Brain microvascular endothelial cell (primary cell): ENCODE measurements at regions not wholly inside any gene's neighbourhood (a gene's known extent, or its start where the extent isn't known, plus 50 kb on each side); places are given as distances from the start of the nearest gene placed in this dataset.

ENCODE experiments used
- DNase-seq: peaks from one replicate; pipeline ENCODE4 v3.0.0-alpha.2; 2020
- H3K27ac ChIP-seq: fragments of 250-450 bp; sonication (Bioruptor Pico); 2 replicates; pipeline ENCODE4 v1.5.1; 2020; ENCODE audit warnings: mild to moderate bottlenecking, moderate library complexity
- H3K27me3 ChIP-seq: fragments of 250-450 bp; sonication (Bioruptor Pico); replicated peaks from 2 replicates; pipeline ENCODE4 v1.5.1; 2020; ENCODE audit warnings: mild to moderate bottlenecking
- H3K36me3 ChIP-seq: fragments of 250-450 bp; sonication (Bioruptor Pico); replicated peaks from 2 replicates; pipeline ENCODE4 v1.5.1; 2020; ENCODE audit warnings: mild to moderate bottlenecking
- H3K4me3 ChIP-seq: 2 replicates; pipeline ENCODE4 v1.5.1; 2011; ENCODE audit warnings: low read depth, mild to moderate bottlenecking, control low read depth, low read length, moderate library complexity
- CTCF ChIP-seq: IDR thresholded peaks from 2 replicates; pipeline ENCODE4 v1.5.1; 2011; ENCODE audit warnings: low read depth, mild to moderate bottlenecking, moderate library complexity, low read length, control low read depth, inconsistent platforms; ENCODE audit errors: missing control alignments
- in situ Hi-C: cut with HindIII; loops from 2 replicates; pipeline ENCODE4 v1.10.0; 2017; ENCODE audit warnings: low sequenced_read_pairs, low pct_ligation_motif_present

DNA sequence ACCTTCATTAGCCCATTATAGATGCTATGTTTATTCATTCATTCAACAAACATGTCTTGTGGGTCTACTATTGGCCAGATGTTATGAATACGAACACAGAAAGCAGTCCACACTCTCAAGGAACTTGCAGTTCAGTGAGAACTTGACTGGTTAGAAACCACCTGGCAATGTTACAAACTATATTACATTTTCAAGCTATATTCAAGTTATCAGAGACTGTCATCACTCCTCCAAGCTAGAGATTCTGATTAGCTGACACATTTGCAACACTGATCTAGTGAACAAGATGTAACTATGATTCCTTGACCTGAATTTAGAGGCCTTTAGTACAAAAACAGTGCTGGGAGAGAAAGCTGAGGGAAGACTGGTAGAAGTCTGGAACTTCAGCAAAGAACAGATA lies 170.7 kb upstream of the EEA1 start:
- DNase-seq, result no peak
- no peak for TF ChIP-seq CTCF
- in situ Hi-C loops, result no loop called here
- H3K4me3 ChIP-seq, result no peak overlapping the region
- no peak overlapping the region for H3K27ac ChIP-seq
- H3K27me3 ChIP-seq, result no peaks in the 10 kb centered on the region
- no peaks in the 10 kb centered on the region for H3K36me3 ChIP-seq

GRCh38 chr12:93100610-93101009 lies 171.5 kb upstream of the EEA1 start:
- Histone ChIP-seq H3K27ac (no peak overlapping the region), H3K4me3 (no peak overlapping the region), H3K27me3 (no peaks in the 10 kb centered on the region), H3K36me3 (no peaks in the 10 kb centered on the region)
- no peak for TF ChIP-seq CTCF
- in situ Hi-C loops, result no loop called here
- DNase-seq, result no peak

GRCh38 chr12:93101367-93101766 lies 172.3 kb upstream of the EEA1 start:
- H3K27me3 ChIP-seq, result no peaks in the 10 kb centered on the region
- DNase-seq, result no peak
- H3K36me3 ChIP-seq, result no peaks in the 10 kb centered on the region
- no peak for TF ChIP-seq CTCF
- no peak overlapping the region for H3K27ac ChIP-seq
- no peak overlapping the region for H3K4me3 ChIP-seq
- in situ Hi-C loops, result no loop called here

DNA sequence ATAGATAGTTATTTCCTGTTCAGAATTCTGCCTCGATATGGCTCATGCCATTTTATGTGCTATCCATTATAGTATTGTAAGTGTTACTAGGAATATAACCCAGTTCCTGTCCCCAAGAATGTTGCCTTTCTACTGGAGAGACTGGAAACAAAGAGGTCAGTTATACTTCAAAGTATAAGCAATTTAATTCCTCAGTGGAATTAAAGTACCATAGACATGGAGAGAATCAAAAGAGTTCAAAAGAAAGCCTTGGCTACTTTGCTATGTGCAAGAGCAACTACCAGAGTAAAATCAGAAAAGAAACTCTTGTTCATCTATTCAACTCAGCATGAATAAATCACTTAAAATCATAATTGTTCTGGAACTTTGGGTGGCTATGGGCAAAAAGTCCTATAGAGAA lies 173.2 kb upstream of the EEA1 start:
- no peak for TF ChIP-seq CTCF
- Histone ChIP-seq H3K36me3 (no peaks in the 10 kb centered on the region), H3K27me3 (no peaks in the 10 kb centered on the region), H3K4me3 (no peak overlapping the region), H3K27ac (no peak overlapping the region)
- DNase-seq, result no peak
- in situ Hi-C loops, result no loop called here

DNA sequence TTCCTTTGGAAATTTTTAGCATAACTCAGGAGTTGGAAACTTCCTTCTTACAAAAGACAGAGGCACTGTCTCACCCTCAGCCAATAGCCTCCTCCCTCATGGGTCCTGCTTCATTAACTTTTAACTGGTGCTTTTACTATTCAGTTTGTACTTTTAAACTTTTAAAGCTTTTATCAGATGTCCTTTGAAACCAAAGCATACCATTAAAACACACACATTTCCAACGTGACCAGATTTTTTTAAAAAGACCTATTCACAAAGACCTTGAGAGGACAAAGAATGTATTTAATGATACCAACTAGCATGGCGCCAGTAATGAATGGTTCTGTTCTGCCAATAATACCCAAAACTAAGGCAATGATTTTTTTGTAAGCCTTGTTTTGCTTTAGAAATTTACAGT lies 173.6 kb upstream of the EEA1 start:
- H3K4me3 ChIP-seq, result no peak overlapping the region
- TF ChIP-seq CTCF, result no peak
- no peaks in the 10 kb centered on the region for H3K36me3 ChIP-seq
- no peak overlapping the region for H3K27ac ChIP-seq
- in situ Hi-C loops, result no loop called here
- DNase-seq, result no peak
- no peaks in the 10 kb centered on the region for H3K27me3 ChIP-seq

GRCh38 chr12:93103154-93103553 lies 174.1 kb upstream of the EEA1 start:
- Histone ChIP-seq H3K4me3 (no peak overlapping the region), H3K27me3 (no peaks in the 10 kb centered on the region), H3K36me3 (no peaks in the 10 kb centered on the region), H3K27ac (no peak overlapping the region)
- in situ Hi-C loops, result no loop called here
- no peak for TF ChIP-seq CTCF
- no peak for DNase-seq
